GM12878 (cell line): ENCODE measurements at regions not wholly inside any gene's neighbourhood (a gene's known extent, or its start where the extent isn't known, plus 50 kb on each side); places are given as distances from the start of the nearest gene placed in this dataset.

Source experiments
- ASH2L ChIP-seq: fragments of 300-600, 200-600 bp; sonication (generic); IDR thresholded peaks from 2 replicates; pipeline ENCODE4 v1.6.1; 2017; ENCODE audit warnings: low read depth, mild to moderate bottlenecking, borderline replicate concordance
- BCL11A ChIP-seq: IDR thresholded peaks from 2 replicates; pipeline ENCODE4 v1.6.1; 2011; ENCODE audit warnings: low read depth, low read length
- BHLHE40 ChIP-seq, 2 experiments: fragments of 450-650 bp in 1 of 2; IDR thresholded peaks; 2 replicates each; pipeline ENCODE4 v1.6.1; 2011 to 2017; ENCODE audit warnings: low read depth in 2 of 2, borderline replicate concordance in 1 of 2, improper control_type of control experiment in 1 of 2, low read length in 1 of 2, mild to moderate bottlenecking in 1 of 2
- CEBPB ChIP-seq, 2 experiments: fragments of 150-350 bp in 1 of 2; IDR thresholded peaks; 2 replicates each; pipeline ENCODE4 v1.6.1; 2012 to 2014; ENCODE audit warnings: low read depth in 2 of 2, low read length in 2 of 2, borderline replicate concordance in 1 of 2, inconsistent platforms in 1 of 2
- EED ChIP-seq: sonication (generic); IDR thresholded peaks from 2 replicates; pipeline ENCODE4 v1.6.1; 2016; ENCODE audit warnings: antibody characterized with exemption, low read depth
- FOXK2 ChIP-seq: fragments of 450-650 bp; IDR thresholded peaks from 2 replicates; pipeline ENCODE4 v1.6.1; 2017; ENCODE audit warnings: mild to moderate bottlenecking, moderate library complexity
- HDAC6 ChIP-seq: fragments of 200-600 bp; sonication (generic); IDR thresholded peaks from one replicate; pipeline ENCODE4 v1.8.0; 2017; ENCODE audit warnings: antibody characterized with exemption; ENCODE audit not compliant: unreplicated experiment
- JUNB ChIP-seq: IDR thresholded peaks from 2 replicates; pipeline ENCODE4 v1.6.1; 2016; ENCODE audit warnings: antibody characterized with exemption, mild to moderate bottlenecking
- KLF5 ChIP-seq: fragments of 450-650 bp; IDR thresholded peaks from 2 replicates; pipeline ENCODE4 v1.6.1; 2014; ENCODE audit warnings: mild to moderate bottlenecking; ENCODE audit not compliant: partially characterized antibody
- MTA2 ChIP-seq: fragments of 450-650 bp; IDR thresholded peaks from 2 replicates; pipeline ENCODE4 v1.6.1; 2016; ENCODE audit warnings: low read depth, mild to moderate bottlenecking, moderate library complexity
- MTA3 ChIP-seq: IDR thresholded peaks from 2 replicates; pipeline ENCODE4 v1.6.1; 2012; ENCODE audit warnings: low read length, inconsistent platforms, borderline replicate concordance
- MXI1 ChIP-seq: fragments of 150-350 bp; IDR thresholded peaks from 2 replicates; pipeline ENCODE4 v1.6.1; 2011; ENCODE audit warnings: low read depth, mild to moderate bottlenecking, inconsistent platforms, low read length, improper control_type of control experiment
- SIN3A ChIP-seq: IDR thresholded peaks from 2 replicates; pipeline ENCODE4 v1.6.1; 2012; ENCODE audit warnings: low read depth, low read length, improper control_type of control experiment
- SMAD1 ChIP-seq: fragments of 450-650 bp; IDR thresholded peaks from 2 replicates; pipeline ENCODE4 v1.6.1; 2018; ENCODE audit warnings: mild to moderate bottlenecking, low read depth; ENCODE audit not compliant: partially characterized antibody
- ZNF274 ChIP-seq: IDR thresholded peaks from one replicate; pipeline ENCODE4 v1.8.0; 2011; ENCODE audit not compliant: insufficient read length, insufficient read depth
- TF ChIP-seq, protein P1 (sequence below): fragments of 450-650 bp; IDR thresholded peaks from 2 replicates; pipeline ENCODE4 v1.6.1; 2017; ENCODE audit warnings: mild to moderate bottlenecking, moderate library complexity
- TF ChIP-seq, protein P2 (sequence below): IDR thresholded peaks from 2 replicates; pipeline ENCODE4 v1.6.1; 2011; ENCODE audit warnings: mild to moderate bottlenecking, low read depth, low read length, moderate library complexity; ENCODE audit not compliant: insufficient replicate concordance
- TF ChIP-seq, protein P3 (sequence below): fragments of 450-650 bp; formaldehyde crosslinking; IDR thresholded peaks from 2 replicates; pipeline ENCODE4 v1.4.0; 2022; ENCODE audit warnings: mild to moderate bottlenecking, moderate library complexity
- TF ChIP-seq, protein P4 (sequence below): fragments of 450-650 bp; IDR thresholded peaks from 2 replicates; pipeline ENCODE4 v1.6.1; 2017; ENCODE audit warnings: mild to moderate bottlenecking, low read depth, inconsistent platforms; ENCODE audit not compliant: poor library complexity, severe bottlenecking

DNA sequence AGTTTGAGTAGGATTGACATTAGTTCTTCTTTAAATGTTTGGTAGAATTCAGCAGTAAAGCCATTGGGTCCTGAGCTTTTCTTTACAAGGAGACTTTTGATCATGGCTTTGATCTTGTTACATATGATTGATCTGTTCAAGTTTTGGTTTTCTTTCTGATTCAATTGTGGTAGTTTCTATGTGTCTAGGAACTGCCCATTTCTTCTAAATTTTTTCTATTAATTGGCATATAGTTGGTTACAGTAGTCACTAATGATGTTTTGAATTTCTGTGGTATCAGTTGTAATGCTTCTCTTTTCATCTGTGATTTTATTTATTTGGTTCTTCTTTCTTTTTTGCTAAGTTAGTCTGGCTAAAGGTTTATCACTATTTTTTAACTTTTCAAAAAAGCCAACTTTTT lies 73.3 kb upstream of the DLGAP1 start (continued):
- TF ChIP-seq ASH2L (no peak), ZNF274 (no peak), KLF5 (no peak), SMAD1 (no peak), CEBPB (IDR thresholded peaks at IDR 0.05; ENCODE audit: borderline replicate concordance in 1 of 2, low read depth in 2 of 2, low read length in 2 of 2) (no peak), BCL11A (0 out of 2 replicates have a peak, but pooled peaks have one; percentile 5), JUNB (no peak), FOXK2 (no peak), BHLHE40 (IDR thresholded peaks at IDR 0.05; ENCODE audit: borderline replicate concordance in 1 of 2, low read depth in 2 of 2, low read length in 1 of 2) (no peak), EED (no peak), MXI1 (no peak), HDAC6 (no peak), MTA3 (no peak), SIN3A (no peak), MTA2 (peak; percentile 98)
- TF ChIP-seq, protein P1, sequence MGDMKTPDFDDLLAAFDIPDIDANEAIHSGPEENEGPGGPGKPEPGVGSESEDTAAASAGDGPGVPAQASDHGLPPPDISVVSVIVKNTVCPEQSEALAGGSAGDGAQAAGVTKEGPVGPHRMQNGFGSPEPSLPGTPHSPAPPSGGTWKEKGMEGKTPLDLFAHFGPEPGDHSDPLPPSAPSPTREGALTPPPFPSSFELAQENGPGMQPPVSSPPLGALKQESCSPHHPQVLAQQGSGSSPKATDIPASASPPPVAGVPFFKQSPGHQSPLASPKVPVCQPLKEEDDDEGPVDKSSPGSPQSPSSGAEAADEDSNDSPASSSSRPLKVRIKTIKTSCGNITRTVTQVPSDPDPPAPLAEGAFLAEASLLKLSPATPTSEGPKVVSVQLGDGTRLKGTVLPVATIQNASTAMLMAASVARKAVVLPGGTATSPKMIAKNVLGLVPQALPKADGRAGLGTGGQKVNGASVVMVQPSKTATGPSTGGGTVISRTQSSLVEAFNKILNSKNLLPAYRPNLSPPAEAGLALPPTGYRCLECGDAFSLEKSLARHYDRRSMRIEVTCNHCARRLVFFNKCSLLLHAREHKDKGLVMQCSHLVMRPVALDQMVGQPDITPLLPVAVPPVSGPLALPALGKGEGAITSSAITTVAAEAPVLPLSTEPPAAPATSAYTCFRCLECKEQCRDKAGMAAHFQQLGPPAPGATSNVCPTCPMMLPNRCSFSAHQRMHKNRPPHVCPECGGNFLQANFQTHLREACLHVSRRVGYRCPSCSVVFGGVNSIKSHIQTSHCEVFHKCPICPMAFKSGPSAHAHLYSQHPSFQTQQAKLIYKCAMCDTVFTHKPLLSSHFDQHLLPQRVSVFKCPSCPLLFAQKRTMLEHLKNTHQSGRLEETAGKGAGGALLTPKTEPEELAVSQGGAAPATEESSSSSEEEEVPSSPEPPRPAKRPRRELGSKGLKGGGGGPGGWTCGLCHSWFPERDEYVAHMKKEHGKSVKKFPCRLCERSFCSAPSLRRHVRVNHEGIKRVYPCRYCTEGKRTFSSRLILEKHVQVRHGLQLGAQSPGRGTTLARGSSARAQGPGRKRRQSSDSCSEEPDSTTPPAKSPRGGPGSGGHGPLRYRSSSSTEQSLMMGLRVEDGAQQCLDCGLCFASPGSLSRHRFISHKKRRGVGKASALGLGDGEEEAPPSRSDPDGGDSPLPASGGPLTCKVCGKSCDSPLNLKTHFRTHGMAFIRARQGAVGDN, result no peak
- TF ChIP-seq, protein P2, sequence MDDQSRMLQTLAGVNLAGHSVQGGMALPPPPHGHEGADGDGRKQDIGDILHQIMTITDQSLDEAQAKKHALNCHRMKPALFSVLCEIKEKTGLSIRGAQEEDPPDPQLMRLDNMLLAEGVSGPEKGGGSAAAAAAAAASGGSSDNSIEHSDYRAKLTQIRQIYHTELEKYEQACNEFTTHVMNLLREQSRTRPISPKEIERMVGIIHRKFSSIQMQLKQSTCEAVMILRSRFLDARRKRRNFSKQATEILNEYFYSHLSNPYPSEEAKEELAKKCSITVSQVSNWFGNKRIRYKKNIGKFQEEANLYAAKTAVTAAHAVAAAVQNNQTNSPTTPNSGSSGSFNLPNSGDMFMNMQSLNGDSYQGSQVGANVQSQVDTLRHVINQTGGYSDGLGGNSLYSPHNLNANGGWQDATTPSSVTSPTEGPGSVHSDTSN, result no peak
- TF ChIP-seq, protein P3, sequence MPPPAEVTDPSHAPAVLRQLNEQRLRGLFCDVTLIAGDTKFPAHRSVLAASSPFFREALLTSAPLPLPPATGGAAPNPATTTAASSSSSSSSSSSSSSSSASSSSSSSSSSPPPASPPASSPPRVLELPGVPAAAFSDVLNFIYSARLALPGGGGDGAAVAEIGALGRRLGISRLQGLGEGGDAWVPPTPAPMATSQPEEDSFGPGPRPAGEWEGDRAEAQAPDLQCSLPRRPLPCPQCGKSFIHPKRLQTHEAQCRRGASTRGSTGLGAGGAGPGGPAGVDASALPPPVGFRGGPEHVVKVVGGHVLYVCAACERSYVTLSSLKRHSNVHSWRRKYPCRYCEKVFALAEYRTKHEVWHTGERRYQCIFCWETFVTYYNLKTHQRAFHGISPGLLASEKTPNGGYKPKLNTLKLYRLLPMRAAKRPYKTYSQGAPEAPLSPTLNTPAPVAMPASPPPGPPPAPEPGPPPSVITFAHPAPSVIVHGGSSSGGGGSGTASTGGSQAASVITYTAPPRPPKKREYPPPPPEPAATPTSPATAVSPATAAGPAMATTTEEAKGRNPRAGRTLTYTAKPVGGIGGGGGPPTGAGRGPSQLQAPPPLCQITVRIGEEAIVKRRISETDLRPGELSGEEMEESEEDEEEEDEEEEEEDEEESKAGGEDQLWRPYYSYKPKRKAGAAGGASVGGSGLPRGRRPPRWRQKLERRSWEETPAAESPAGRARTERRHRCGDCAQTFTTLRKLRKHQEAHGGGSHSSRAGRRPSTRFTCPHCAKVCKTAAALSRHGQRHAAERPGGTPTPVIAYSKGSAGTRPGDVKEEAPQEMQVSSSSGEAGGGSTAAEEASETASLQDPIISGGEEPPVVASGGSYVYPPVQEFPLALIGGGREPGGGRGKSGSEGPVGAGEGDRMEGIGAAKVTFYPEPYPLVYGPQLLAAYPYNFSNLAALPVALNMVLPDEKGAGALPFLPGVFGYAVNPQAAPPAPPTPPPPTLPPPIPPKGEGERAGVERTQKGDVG (CRISPR knock-in tag), result no peak
- TF ChIP-seq, protein P4, sequence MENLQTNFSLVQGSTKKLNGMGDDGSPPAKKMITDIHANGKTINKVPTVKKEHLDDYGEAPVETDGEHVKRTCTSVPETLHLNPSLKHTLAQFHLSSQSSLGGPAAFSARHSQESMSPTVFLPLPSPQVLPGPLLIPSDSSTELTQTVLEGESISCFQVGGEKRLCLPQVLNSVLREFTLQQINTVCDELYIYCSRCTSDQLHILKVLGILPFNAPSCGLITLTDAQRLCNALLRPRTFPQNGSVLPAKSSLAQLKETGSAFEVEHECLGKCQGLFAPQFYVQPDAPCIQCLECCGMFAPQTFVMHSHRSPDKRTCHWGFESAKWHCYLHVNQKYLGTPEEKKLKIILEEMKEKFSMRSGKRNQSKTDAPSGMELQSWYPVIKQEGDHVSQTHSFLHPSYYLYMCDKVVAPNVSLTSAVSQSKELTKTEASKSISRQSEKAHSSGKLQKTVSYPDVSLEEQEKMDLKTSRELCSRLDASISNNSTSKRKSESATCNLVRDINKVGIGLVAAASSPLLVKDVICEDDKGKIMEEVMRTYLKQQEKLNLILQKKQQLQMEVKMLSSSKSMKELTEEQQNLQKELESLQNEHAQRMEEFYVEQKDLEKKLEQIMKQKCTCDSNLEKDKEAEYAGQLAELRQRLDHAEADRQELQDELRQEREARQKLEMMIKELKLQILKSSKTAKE, result peak; percentile 20
